G401 (cell line): ENCODE measurements at regions not wholly inside any gene's neighbourhood (a gene's known extent, or its start where the extent isn't known, plus 50 kb on each side); places are given as distances from the start of the nearest gene placed in this dataset.
A peak's percentile ranks its signal among the peaks of the same experiment; 100 is the strongest.
"Not testable (repeated sequence)": the region's sequence is repeated elsewhere in the genome, so short reads cannot be mapped to it uniquely, and the experiment has no call there.

Experiments
- DNase-seq: peaks from one replicate; pipeline ENCODE4 v3.0.0-alpha.2; 2015; ENCODE audit warnings: low spot score
- in situ Hi-C: cut with HindIII; loops from 2 replicates; pipeline ENCODE4 v1.10.0; 2016; ENCODE audit warnings: low sequenced_read_pairs, mixed read lengths

GRCh38 chr9:108058135-108058814 lies 568.7 kb upstream of the KLF4 start:
- no peak for DNase-seq
- in situ Hi-C loops: no loop called here

GRCh38 chr9:108057421-108058134 lies 568.0 kb upstream of the KLF4 start:
- in situ Hi-C loops: no loop called here
- DNase-seq: no peak

GRCh38 chr9:108056805-108057386 lies 567.3 kb upstream of the KLF4 start:
- DNase-seq: no peak
- in situ Hi-C loops: no loop called here

- in situ Hi-C loops: no loop called here
- no peak for DNase-seq
These were observed 566.7 kb upstream of the KLF4 start for GRCh38 chr9:108056084-108056804.

- no peak for DNase-seq
- in situ Hi-C loops: no loop called here
These were observed 564.6 kb upstream of the KLF4 start for GRCh38 chr9:108054131-108054630.

GRCh38 chr9:108053555-108054061 lies 564.0 kb upstream of the KLF4 start:
- peak; percentile 63 for DNase-seq
- in situ Hi-C loops: no loop called here

GRCh38 chr9:108052431-108053080 lies 563.0 kb upstream of the KLF4 start:
- in situ Hi-C loops: no loop called here
- DNase-seq: no peak

GRCh38 chr9:108050894-108051293 lies 561.3 kb upstream of the KLF4 start:
- DNase-seq: no peak
- in situ Hi-C loops: no loop called here

- no peak for DNase-seq
- in situ Hi-C loops: no loop called here
These were observed 560.3 kb upstream of the KLF4 start for GRCh38 chr9:108049671-108050494.

GRCh38 chr9:108049026-108049607 lies 559.5 kb upstream of the KLF4 start:
- in situ Hi-C loops: no loop called here

GRCh38 chr9:108048406-108049025 lies 558.9 kb upstream of the KLF4 start:
- in situ Hi-C loops: no loop called here

More at GRCh38 chr9:108049026-108049607, 559.5 kb upstream of the KLF4 start:
- no peak for DNase-seq

GRCh38 chr9:108047777-108048176 lies 558.2 kb upstream of the KLF4 start:
- not testable (repeated sequence) for DNase-seq

More at GRCh38 chr9:108048406-108049025, 558.9 kb upstream of the KLF4 start:
- no peak for DNase-seq

GRCh38 chr9:108047264-108047663 lies 557.7 kb upstream of the KLF4 start:
- no peak for DNase-seq
- in situ Hi-C loops: no loop called here

More at GRCh38 chr9:108047777-108048176, 558.2 kb upstream of the KLF4 start:
- in situ Hi-C loops: not testable (repeated sequence)

- DNase-seq: no peak
- in situ Hi-C loops: no loop called here
These were observed 556.3 kb upstream of the KLF4 start for GRCh38 chr9:108045851-108046250.

- DNase-seq: no peak
- in situ Hi-C loops: no loop called here
These were observed 554.0 kb upstream of the KLF4 start for GRCh38 chr9:108043585-108043984.

- in situ Hi-C loops: no loop called here
- no peak for DNase-seq
These were observed 552.0 kb upstream of the KLF4 start for GRCh38 chr9:108041551-108041950.

- no peak for DNase-seq
- in situ Hi-C loops: no loop called here
These were observed 551.2 kb upstream of the KLF4 start for GRCh38 chr9:108040783-108041182.
